Fibroblast of lung (primary cell): ENCODE measurements at regions not wholly inside any gene's neighbourhood (a gene's known extent, or its start where the extent isn't known, plus 50 kb on each side); places are given as distances from the start of the nearest gene placed in this dataset.

Source experiments
- DNase-seq, 2 donors: peaks; one replicate each; pipeline versions ENCODE4 v3.0.0 to v3.0.0-alpha.2; 2010; ENCODE audit warnings: low read depth in 2 of 2
- H2AFZ ChIP-seq: 2 replicates; pipeline ENCODE4 v1.5.1; 2012; ENCODE audit warnings: low read length, control low read depth, inconsistent platforms
- H3K27ac ChIP-seq: 2 replicates; pipeline ENCODE4 v1.5.1; 2011; ENCODE audit warnings: low read length, control low read depth; ENCODE audit not compliant: insufficient read depth
- H3K27me3 ChIP-seq: 2 replicates; pipeline ENCODE4 v1.5.1; 2011; ENCODE audit warnings: mild to moderate bottlenecking, low read length; ENCODE audit not compliant: control insufficient read depth, insufficient read depth
- H3K36me3 ChIP-seq: 2 replicates; pipeline ENCODE4 v1.5.1; 2011; ENCODE audit warnings: low read length; ENCODE audit not compliant: control insufficient read depth, insufficient read depth
- H3K4me1 ChIP-seq: 2 replicates; pipeline ENCODE4 v1.5.1; 2011; ENCODE audit warnings: low read length; ENCODE audit not compliant: control insufficient read depth, insufficient read depth; ENCODE audit errors: extremely low read depth
- H3K4me2 ChIP-seq: 2 replicates; pipeline ENCODE4 v1.5.1; 2011; ENCODE audit warnings: low read length, control low read depth; ENCODE audit not compliant: insufficient read depth; ENCODE audit errors: extremely low read depth
- H3K4me3 ChIP-seq, 4 experiments: fragments of 200-600 bp in 1 of 4; sonication (generic) in 1 of 4; replicated peaks in 1 of 4; 2 replicates each; pipeline ENCODE4 v1.5.1; 2011 to 2016; ENCODE audit warnings: low read length in 4 of 4, low read depth in 3 of 4, mild to moderate bottlenecking in 3 of 4, control low read depth in 2 of 4, inconsistent platforms in 1 of 4, mixed read lengths in 1 of 4; ENCODE audit not compliant: insufficient read depth in 1 of 4; ENCODE audit errors: control extremely low read depth in 1 of 4
- H3K79me2 ChIP-seq: 2 replicates; pipeline ENCODE4 v1.5.1; 2012; ENCODE audit warnings: mild to moderate bottlenecking, low read length, inconsistent platforms; ENCODE audit not compliant: control insufficient read depth, insufficient read depth
- H3K9ac ChIP-seq: 2 replicates; pipeline ENCODE4 v1.5.1; 2011; ENCODE audit warnings: mild to moderate bottlenecking, low read length, control low read depth; ENCODE audit not compliant: insufficient read depth
- H3K9me3 ChIP-seq: 2 replicates; pipeline ENCODE4 v1.5.1; 2012; ENCODE audit warnings: low read depth, low read length; ENCODE audit not compliant: control insufficient read depth, insufficient read depth
- H4K20me1 ChIP-seq: 2 replicates; pipeline ENCODE4 v1.5.1; 2011; ENCODE audit warnings: low read length; ENCODE audit not compliant: control insufficient read depth, insufficient read depth; ENCODE audit errors: extremely low read depth
- EZH2 ChIP-seq: IDR thresholded peaks from 2 replicates; pipeline ENCODE4 v1.5.1; 2012; ENCODE audit warnings: low read length, control low read depth, mild to moderate bottlenecking; ENCODE audit errors: missing control alignments
- TF ChIP-seq, protein P1 (sequence below), 2 donors: IDR thresholded peaks in 1 of 2; conservative IDR thresholded peaks in 1 of 2; 1 replicate in 1 of 2; 2 replicates in 1 of 2; pipeline ENCODE4 v1.5.1; 2011 to 2012; ENCODE audit warnings: low read length in 2 of 2, control low read depth in 1 of 2, inconsistent platforms in 1 of 2, low read depth in 1 of 2, mild to moderate bottlenecking in 1 of 2

DNA sequence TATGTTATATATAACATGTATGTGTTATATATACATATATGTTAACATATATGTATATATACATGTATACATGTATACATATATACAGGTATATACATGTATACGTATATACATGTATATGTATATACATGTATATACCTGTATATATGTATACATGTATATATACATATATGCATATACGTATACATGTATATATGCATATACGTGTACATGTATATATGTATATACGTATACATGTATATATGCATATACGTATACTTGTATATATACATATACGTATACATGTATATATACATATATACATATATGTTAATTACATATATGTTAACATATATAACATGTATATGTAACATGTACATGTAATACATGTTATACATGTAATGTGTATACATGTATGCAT, 1077.3 kb upstream of the ADGRL3 start:
- no peaks in the 10 kb centered on the region for H3K4me1 ChIP-seq
- no peak overlapping the region for H3K4me3 ChIP-seq
- H3K4me2 ChIP-seq, result no peak overlapping the region
- H3K79me2 ChIP-seq, result no peaks in the 10 kb centered on the region
- no peaks in the 10 kb centered on the region for H3K9me3 ChIP-seq
- no peak overlapping the region for H2AFZ ChIP-seq
- no peaks in the 10 kb centered on the region for H3K27me3 ChIP-seq
- no peaks in the 10 kb centered on the region for H3K36me3 ChIP-seq
- peak in 1 of 2 donors; percentile 1 for DNase-seq
- TF ChIP-seq, protein P1, sequence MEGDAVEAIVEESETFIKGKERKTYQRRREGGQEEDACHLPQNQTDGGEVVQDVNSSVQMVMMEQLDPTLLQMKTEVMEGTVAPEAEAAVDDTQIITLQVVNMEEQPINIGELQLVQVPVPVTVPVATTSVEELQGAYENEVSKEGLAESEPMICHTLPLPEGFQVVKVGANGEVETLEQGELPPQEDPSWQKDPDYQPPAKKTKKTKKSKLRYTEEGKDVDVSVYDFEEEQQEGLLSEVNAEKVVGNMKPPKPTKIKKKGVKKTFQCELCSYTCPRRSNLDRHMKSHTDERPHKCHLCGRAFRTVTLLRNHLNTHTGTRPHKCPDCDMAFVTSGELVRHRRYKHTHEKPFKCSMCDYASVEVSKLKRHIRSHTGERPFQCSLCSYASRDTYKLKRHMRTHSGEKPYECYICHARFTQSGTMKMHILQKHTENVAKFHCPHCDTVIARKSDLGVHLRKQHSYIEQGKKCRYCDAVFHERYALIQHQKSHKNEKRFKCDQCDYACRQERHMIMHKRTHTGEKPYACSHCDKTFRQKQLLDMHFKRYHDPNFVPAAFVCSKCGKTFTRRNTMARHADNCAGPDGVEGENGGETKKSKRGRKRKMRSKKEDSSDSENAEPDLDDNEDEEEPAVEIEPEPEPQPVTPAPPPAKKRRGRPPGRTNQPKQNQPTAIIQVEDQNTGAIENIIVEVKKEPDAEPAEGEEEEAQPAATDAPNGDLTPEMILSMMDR (conservative IDR thresholded peaks at IDR 0.05 in 1 of 2, IDR thresholded peaks at IDR 0.05 in 1 of 2; ENCODE audit: low read depth in 1 of 2, low read length in 2 of 2), result no peak
- no peak for TF ChIP-seq EZH2
- H4K20me1 ChIP-seq, result no peaks in the 10 kb centered on the region
- H3K9ac ChIP-seq, result no peak overlapping the region
- H3K27ac ChIP-seq, result no peak overlapping the region

- no peaks in the 10 kb centered on the region for H3K79me2 ChIP-seq
Measured at GRCh38 chr4:60128888-60129287, 1071.2 kb upstream of the ADGRL3 start.

GRCh38 chr4:60129740-60130139, 1070.4 kb upstream of the ADGRL3 start:
- Histone ChIP-seq H3K4me2 (no peak overlapping the region), H2AFZ (no peak overlapping the region), H3K9me3 (no peaks in the 10 kb centered on the region), H3K36me3 (no peaks in the 10 kb centered on the region), H3K4me1 (no peaks in the 10 kb centered on the region), H3K27ac (no peak overlapping the region), H3K79me2 (no peaks in the 10 kb centered on the region), H3K9ac (no peak overlapping the region), H4K20me1 (no peaks in the 10 kb centered on the region), H3K4me3 (no peak overlapping the region), H3K27me3 (no peaks in the 10 kb centered on the region)
- DNase-seq, result peak in 1 of 2 donors; percentile 22
- no peak for TF ChIP-seq EZH2
- TF ChIP-seq, protein P1 (conservative IDR thresholded peaks at IDR 0.05 in 1 of 2, IDR thresholded peaks at IDR 0.05 in 1 of 2; ENCODE audit: low read depth in 1 of 2, low read length in 2 of 2), result no peak

More at GRCh38 chr4:60128888-60129287, 1071.2 kb upstream of the ADGRL3 start:
- H3K4me1 ChIP-seq, result no peaks in the 10 kb centered on the region
- TF ChIP-seq, protein P1 (conservative IDR thresholded peaks at IDR 0.05 in 1 of 2, IDR thresholded peaks at IDR 0.05 in 1 of 2; ENCODE audit: low read depth in 1 of 2, low read length in 2 of 2), result no peak
- no peak for TF ChIP-seq EZH2
- no peaks in the 10 kb centered on the region for H3K27me3 ChIP-seq
- H3K4me2 ChIP-seq, result no peak overlapping the region
- peak in 1 of 2 donors; percentile 59 for DNase-seq
- no peaks in the 10 kb centered on the region for H3K9me3 ChIP-seq
- H3K9ac ChIP-seq, result no peak overlapping the region
- no peak overlapping the region for H3K4me3 ChIP-seq
- no peak overlapping the region for H2AFZ ChIP-seq
- no peaks in the 10 kb centered on the region for H3K36me3 ChIP-seq
- no peaks in the 10 kb centered on the region for H4K20me1 ChIP-seq
- H3K27ac ChIP-seq, result no peak overlapping the region
